ENCODE measurements at regions not wholly inside any gene's neighbourhood (a gene's known extent, or its start where the extent isn't known, plus 50 kb on each side); places are given as distances from the start of the nearest gene placed in this dataset.

DNA sequence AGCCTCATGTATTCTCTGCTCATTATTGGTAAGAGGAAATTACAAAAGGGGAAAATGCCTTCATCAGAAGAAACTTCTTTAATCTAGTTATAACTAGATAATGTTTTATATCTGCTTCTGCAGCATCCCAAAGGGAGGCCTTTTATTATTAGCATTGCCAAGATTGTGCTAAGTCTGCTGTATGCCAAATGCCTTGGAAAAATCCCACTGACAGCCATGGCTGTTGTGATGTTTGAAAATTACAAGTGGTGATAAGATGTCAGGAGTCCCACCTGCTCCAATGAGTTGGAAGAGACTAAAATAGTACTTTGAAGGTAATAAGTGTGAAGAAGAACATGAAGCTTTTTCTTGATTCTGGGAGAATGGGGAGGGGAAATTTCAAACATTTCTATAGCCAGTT is 345.0 kb downstream of the GABRB2 start:
- no peak for TF ChIP-seq SUZ12 (IDR thresholded peaks at IDR 0.05; ENCODE audit: extremely low read depth, insufficient read depth, insufficient read length)
- no peak for TF ChIP-seq ZNF274 (IDR thresholded peaks at IDR 0.05; ENCODE audit: low read depth, low read length)
- no peak for TF ChIP-seq YY1 (IDR thresholded peaks at IDR 0.05; ENCODE audit: insufficient read depth, insufficient read length)

Data from NT2/D1 (cell line).